Central memory CD8-positive, alpha-beta T cell (primary cell): ENCODE measurements at regions not wholly inside any gene's neighbourhood (a gene's known extent, or its start where the extent isn't known, plus 50 kb on each side); places are given as distances from the start of the nearest gene placed in this dataset.

ENCODE experiments used
- ATAC-seq: fragments of 150-1000 bp; cut with Tn5 transposase; replicated peaks from 2 replicates; pipeline ENCODE4 v1.10.0; 2022; ENCODE audit warnings: mild to moderate bottlenecking, moderate FRiP score, moderate number of reproducible peaks; ENCODE audit not compliant: poor library complexity, severe bottlenecking; ENCODE audit errors: extremely low read depth
- DNase-seq, 2 donors: peaks; one replicate each; pipeline ENCODE4 v3.0.0; 2021; ENCODE audit warnings: low spot score in 2 of 2
- H3K27ac Mint-ChIP-seq: one replicate; pipeline ENCODE4 v1.8.0; 2022; ENCODE audit warnings: low read depth, mild to moderate bottlenecking, moderate library complexity, mixed read lengths
- H3K27me3 Mint-ChIP-seq: one replicate; pipeline ENCODE4 v1.8.0; 2022; ENCODE audit warnings: mixed read lengths
- H3K36me3 Mint-ChIP-seq: one replicate; pipeline ENCODE4 v1.8.0; 2022; ENCODE audit warnings: mild to moderate bottlenecking, moderate library complexity, mixed read lengths; ENCODE audit not compliant: insufficient read depth
- H3K4me1 Mint-ChIP-seq: one replicate; pipeline ENCODE4 v1.8.0; 2022; ENCODE audit warnings: mixed read lengths
- H3K4me3 Mint-ChIP-seq: one replicate; pipeline ENCODE4 v1.8.0; 2022; ENCODE audit warnings: mild to moderate bottlenecking, moderate library complexity, mixed read lengths
- H3K9me3 Mint-ChIP-seq: one replicate; pipeline ENCODE4 v1.8.0; 2022; ENCODE audit warnings: mixed read lengths

DNA sequence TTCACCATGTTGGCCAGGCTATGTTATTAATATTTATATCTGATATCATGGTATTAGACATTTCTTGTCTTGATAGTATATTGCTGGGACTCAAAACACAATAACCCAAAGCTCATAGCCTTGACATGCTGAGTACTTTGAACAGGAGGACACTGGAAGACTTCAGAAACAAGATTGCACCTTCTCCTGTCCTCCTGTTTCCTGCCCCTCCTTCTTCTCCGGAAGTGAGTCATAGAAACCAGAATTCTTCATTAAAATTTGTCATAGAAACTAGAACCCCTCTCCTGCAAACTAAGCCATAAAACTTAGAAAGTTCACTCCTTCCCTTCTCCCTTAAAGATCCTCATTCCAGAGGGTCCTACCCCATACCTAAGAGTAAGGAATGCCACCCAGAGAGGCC lies 400.2 kb downstream of the SLITRK5 start:
- no peak for DNase-seq
- no peaks in the 10 kb centered on the region for H3K27me3 Mint-ChIP-seq
- H3K4me1 Mint-ChIP-seq = no peaks in the 10 kb centered on the region
- no peak overlapping the region for H3K4me3 Mint-ChIP-seq
- no peak for ATAC-seq
- H3K27ac Mint-ChIP-seq = no peak overlapping the region
- no peaks in the 10 kb centered on the region for H3K36me3 Mint-ChIP-seq
- H3K9me3 Mint-ChIP-seq = peaks cover 19% of the 10 kb centered on the region

DNA sequence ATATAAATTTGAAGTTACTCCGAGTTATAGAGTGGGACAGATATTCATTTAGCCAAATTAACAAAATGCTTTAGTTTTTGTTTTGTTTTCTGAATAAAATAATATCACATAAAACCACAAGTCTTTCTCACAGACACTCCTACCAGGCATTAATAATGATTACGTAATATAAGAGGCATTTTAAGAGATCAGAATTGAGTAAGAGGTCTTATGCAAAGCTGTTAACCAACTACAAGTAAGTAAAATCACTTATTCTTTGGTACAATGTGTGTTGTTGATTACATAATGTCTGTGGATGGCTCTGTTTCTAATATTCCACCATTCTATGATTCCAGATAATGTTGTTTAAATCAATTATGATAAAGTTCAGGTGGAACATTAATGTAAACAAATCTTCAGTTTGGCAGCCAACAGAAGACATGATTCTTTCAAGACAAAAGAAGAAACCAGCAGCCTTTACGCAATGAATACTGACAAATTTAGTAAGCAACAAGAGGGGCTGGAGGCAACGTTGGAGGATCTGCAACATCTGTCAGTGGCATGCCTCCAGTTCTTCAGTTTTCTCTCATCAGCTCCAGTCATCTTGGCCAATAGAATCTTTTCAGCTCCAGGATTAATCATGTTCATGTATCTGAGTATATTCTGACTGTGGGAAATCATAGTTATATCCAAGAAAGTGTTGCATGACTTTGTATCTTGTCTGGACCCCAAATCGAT lies 403.8 kb downstream of the SLITRK5 start:
- Mint-ChIP-seq H3K9me3 (peaks cover 18% of the 10 kb centered on the region), H3K4me1 (no peaks in the 10 kb centered on the region), H3K4me3 (no peak overlapping the region), H3K27me3 (no peaks in the 10 kb centered on the region), H3K27ac (no peak overlapping the region), H3K36me3 (no peaks in the 10 kb centered on the region)
- ATAC-seq (no peak), DNase-seq (no peak)

DNA sequence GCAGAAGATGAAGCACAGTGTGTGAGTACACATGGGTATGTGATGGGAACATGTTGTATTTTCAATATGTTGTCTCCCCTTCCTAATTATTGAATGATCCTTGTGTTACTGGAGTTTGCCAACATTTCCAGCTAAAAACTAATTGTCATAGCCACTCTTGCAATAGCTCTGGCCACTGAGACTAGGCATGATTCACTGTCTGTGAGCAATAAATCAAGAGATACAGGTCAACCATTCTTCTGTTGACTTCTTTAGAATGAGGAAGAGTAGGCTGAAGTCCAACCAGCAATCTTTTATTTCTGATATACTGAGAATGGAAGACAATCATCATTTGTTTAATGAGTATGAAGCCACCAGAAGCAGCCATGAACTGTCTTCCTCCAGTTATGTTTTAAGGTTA lies 413.9 kb downstream of the SLITRK5 start:
- no peak for ATAC-seq
- no peaks in the 10 kb centered on the region for H3K4me1 Mint-ChIP-seq
- no peak overlapping the region for H3K27ac Mint-ChIP-seq
- H3K27me3 Mint-ChIP-seq = no peaks in the 10 kb centered on the region
- H3K9me3 Mint-ChIP-seq = peaks cover 8% of the 10 kb centered on the region
- no peak overlapping the region for H3K4me3 Mint-ChIP-seq
- no peaks in the 10 kb centered on the region for H3K36me3 Mint-ChIP-seq
- DNase-seq = no peak

DNA sequence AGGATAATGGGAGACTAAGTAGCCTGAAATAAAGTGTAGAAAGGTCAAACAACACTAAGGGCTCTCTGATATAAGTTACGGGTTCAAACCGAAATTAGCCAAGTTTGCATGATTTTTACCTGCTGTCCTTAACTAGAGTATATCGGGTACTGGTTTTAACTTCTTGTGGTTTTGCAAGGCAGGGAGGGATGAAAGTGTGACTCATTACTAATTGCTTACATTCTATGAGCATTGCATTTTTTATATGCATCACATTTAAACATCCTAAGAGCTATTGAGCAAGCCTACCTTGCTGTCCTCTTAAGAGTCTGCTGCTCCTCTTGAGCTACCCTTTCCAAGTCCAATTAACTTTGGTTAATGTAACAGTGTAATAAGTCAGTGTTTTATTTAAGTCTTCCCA lies 415.4 kb downstream of the SLITRK5 start:
- Mint-ChIP-seq H3K4me1 (no peaks in the 10 kb centered on the region), H3K27me3 (no peaks in the 10 kb centered on the region), H3K9me3 (peaks cover 15% of the 10 kb centered on the region), H3K27ac (no peak overlapping the region), H3K4me3 (no peak overlapping the region), H3K36me3 (no peaks in the 10 kb centered on the region)
- DNase-seq (no peak), ATAC-seq (no peak)

DNA sequence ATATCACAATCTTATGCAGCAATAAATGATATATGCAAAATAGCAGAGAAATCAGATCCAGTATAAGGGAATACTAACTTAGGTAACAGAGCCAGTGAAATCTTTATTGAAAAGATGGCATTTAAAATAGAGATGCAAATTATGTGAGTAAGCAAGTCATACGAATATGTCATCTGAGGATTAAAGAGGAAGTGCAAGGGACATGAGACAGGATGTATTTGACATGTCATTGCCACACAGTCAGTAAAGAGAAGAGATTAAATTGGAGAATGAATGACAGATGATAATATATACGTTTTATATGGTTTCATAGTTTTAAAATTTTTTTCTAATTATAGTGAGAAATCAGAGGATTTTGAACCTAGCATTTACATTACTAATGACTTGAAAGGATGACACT lies 426.4 kb downstream of the SLITRK5 start:
- Mint-ChIP-seq H3K4me1 (no peaks in the 10 kb centered on the region), H3K36me3 (peaks cover 1% of the 10 kb centered on the region), H3K4me3 (no peak overlapping the region), H3K9me3 (peaks cover 15% of the 10 kb centered on the region), H3K27me3 (no peaks in the 10 kb centered on the region), H3K27ac (no peak overlapping the region)
- no peak for DNase-seq
- no peak for ATAC-seq

DNA sequence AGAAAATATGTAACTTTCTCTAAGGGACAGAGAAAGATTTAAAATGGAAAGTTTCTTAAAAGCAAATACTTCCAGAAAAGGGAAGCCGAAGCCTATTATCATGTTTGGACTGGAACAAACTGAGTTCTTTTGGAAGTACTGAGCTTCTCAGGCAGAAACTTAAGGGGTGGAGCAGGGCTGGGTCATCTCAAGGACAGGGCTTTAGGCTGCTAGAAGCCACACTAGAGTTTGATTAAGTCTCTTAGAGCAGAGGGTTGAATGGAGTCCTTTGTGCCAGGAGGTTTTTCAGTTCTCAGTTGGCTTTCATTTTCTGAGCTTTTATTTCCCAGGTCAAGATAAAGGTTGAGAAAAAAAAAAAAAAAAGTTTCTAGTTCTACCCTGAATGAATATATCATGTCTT lies 432.7 kb downstream of the SLITRK5 start:
- DNase-seq (no peak), ATAC-seq (no peak)
- Mint-ChIP-seq H3K27me3 (no peaks in the 10 kb centered on the region), H3K36me3 (peaks cover 1% of the 10 kb centered on the region), H3K9me3 (peaks cover 16% of the 10 kb centered on the region), H3K4me1 (no peaks in the 10 kb centered on the region), H3K27ac (no peak overlapping the region), H3K4me3 (no peak overlapping the region)

DNA sequence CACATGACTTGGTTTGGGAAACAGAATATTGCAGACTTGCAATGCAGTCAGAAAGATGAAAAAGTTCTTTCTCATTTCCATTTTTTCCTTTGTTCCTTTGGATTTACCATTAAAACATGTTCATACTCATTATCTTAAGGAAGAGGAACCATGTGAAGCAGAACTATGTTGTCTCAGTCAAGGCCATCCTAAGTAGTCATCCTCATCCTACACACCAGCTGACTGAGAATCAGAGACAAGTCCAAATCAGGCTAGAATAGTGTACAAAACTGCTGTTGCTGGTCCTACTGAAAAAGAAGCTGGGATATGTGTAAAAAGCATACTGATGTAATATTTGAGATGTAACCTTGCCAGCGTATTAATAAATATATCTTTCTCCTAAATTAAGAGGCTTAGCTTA lies 433.4 kb downstream of the SLITRK5 start:
- Mint-ChIP-seq H3K27me3 (no peaks in the 10 kb centered on the region), H3K36me3 (peaks cover 1% of the 10 kb centered on the region), H3K9me3 (peaks cover 16% of the 10 kb centered on the region), H3K4me1 (no peaks in the 10 kb centered on the region), H3K27ac (no peak overlapping the region), H3K4me3 (no peak overlapping the region)
- ATAC-seq = no peak
- DNase-seq = no peak

DNA sequence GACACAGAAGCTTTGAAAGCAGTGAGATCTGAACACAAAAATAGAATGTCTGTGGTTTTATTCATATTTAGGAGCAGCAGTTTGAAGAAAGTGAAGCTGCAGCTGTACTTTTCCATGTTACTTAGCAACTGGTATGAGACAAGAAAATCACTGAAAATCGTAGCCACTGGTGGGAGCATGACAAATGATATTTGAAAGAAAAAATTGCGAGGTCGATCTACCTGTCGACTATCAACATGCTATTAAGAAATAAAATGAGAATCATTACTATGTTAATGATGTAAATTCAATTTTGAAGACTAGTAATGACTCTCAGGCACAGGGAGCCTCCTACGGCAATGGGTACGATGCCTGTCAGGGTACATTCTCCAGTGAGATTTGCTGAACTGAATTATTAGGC lies 436.4 kb downstream of the SLITRK5 start:
- ATAC-seq = no peak
- H3K36me3 Mint-ChIP-seq = no peaks in the 10 kb centered on the region
- DNase-seq = no peak
- H3K4me1 Mint-ChIP-seq = no peaks in the 10 kb centered on the region
- H3K9me3 Mint-ChIP-seq = peaks cover 17% of the 10 kb centered on the region
- H3K27ac Mint-ChIP-seq = no peak overlapping the region
- no peak overlapping the region for H3K4me3 Mint-ChIP-seq
- no peaks in the 10 kb centered on the region for H3K27me3 Mint-ChIP-seq

DNA sequence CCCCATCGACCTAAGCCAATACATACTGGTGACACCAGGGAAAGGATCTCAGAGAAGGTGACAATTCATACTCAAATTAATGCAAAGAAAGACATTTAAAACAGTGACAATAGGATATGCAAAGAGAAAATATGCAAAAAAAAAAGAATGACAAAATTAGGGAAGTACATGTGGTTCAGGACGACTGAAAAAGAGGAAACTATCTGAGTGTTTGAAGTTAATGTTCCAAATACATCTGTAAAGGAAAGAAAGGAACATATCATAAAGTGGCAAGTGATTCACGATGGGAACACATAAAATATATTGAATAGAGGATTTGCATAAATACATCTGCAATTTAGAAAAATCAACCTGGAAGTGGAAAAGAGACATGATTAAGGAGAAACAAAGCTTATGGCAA lies 441.4 kb downstream of the SLITRK5 start:
- Mint-ChIP-seq H3K27me3 (no peaks in the 10 kb centered on the region), H3K36me3 (no peaks in the 10 kb centered on the region), H3K4me1 (no peaks in the 10 kb centered on the region), H3K27ac (no peak overlapping the region), H3K4me3 (no peak overlapping the region), H3K9me3 (peaks cover 7% of the 10 kb centered on the region)
- ATAC-seq = no peak
- DNase-seq = no peak

DNA sequence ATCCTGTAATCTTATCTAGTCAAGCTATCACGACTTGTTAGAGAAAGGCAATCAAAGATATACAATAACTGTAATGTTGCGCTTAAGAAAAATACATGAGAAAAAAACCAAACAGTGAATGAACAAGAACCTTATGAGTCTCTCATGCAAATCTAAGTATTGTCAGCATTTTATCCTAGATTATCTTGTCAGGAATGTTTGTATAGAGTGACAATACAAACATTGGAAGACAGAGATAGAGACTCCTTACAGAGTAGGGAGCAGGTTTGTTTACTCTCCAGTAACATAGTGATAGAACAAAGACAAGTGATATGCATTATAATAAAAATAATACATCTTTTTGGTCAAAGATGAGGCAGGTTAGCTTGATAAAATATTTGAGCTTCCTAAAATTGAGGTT lies 444.8 kb downstream of the SLITRK5 start:
- DNase-seq = no peak
- H3K4me3 Mint-ChIP-seq = no peak overlapping the region
- peaks cover 7% of the 10 kb centered on the region for H3K9me3 Mint-ChIP-seq
- H3K27ac Mint-ChIP-seq = no peak overlapping the region
- H3K36me3 Mint-ChIP-seq = no peaks in the 10 kb centered on the region
- no peaks in the 10 kb centered on the region for H3K27me3 Mint-ChIP-seq
- ATAC-seq = no peak
- H3K4me1 Mint-ChIP-seq = no peaks in the 10 kb centered on the region

DNA sequence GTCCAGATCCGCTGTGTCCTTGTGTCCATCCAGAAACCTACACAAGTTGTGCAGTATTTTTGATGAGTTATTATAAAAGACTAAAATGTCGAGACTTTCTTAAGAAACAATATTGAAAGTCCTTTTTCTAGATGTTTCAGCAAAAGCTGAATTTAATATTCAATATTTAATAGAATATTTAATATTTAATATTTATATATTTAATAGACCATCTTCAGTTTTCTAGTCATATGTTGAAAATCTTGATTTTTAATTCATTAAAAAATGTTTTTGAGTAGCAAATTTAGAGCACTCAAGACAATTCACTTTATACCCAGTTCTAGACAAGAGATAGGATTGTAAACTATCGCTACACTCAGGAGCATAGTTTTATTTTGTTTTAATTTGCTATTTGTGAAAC lies 447.8 kb downstream of the SLITRK5 start:
- no peaks in the 10 kb centered on the region for H3K9me3 Mint-ChIP-seq
- no peak overlapping the region for H3K4me3 Mint-ChIP-seq
- no peaks in the 10 kb centered on the region for H3K4me1 Mint-ChIP-seq
- no peaks in the 10 kb centered on the region for H3K27me3 Mint-ChIP-seq
- H3K36me3 Mint-ChIP-seq = no peaks in the 10 kb centered on the region
- ATAC-seq (no peak), DNase-seq (no peak)
- H3K27ac Mint-ChIP-seq = no peak overlapping the region

DNA sequence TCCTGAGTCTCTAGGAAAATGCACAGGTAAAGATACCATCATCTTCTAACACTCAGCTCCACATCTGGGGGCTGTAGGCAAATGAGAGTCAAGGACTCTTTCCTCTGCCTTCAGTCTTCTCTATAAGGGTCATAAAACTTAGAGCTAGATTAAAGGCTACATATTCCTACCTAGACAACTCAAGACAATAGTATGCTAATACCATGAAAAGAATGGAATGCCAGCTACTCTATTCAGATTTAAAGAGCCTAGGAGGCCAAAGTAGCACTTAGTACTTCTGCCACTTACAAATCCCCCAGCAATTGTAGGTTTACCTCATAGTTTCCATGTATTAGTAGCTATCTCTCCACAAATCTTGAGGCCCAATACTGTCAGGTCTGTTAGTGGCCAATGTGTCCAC lies 453.0 kb downstream of the SLITRK5 start:
- Mint-ChIP-seq H3K4me3 (no peak overlapping the region), H3K4me1 (no peaks in the 10 kb centered on the region), H3K9me3 (peaks cover 15% of the 10 kb centered on the region), H3K27ac (no peak overlapping the region), H3K27me3 (no peaks in the 10 kb centered on the region), H3K36me3 (no peaks in the 10 kb centered on the region)
- ATAC-seq = no peak
- DNase-seq = no peak

DNA sequence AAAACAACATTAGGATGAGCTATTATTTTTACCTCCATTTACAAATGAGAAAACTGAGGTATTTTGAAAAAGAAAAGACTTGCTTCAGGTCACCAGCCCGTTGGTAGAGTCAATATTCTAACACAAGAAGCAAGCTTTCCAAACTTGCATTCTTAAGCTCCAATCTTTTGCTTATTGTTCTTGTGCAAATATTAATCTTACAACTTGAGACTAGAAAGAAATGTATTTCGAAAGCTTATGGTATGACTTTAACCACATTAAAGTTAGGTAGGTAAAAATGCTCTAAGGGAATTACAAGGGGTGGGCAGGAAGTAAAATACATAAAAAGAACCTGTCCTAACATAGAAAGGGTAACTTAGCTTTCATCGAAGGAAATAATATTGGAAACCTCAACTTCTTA lies 453.9 kb downstream of the SLITRK5 start:
- ATAC-seq (no peak), DNase-seq (no peak)
- Mint-ChIP-seq H3K4me1 (no peaks in the 10 kb centered on the region), H3K36me3 (no peaks in the 10 kb centered on the region), H3K27me3 (no peaks in the 10 kb centered on the region), H3K27ac (no peak overlapping the region), H3K4me3 (no peak overlapping the region), H3K9me3 (peaks cover 15% of the 10 kb centered on the region)
